ENCODE measurements at regions not wholly inside any gene's neighbourhood (a gene's known extent, or its start where the extent isn't known, plus 50 kb on each side); places are given as distances from the start of the nearest gene placed in this dataset.
A peak's percentile ranks its signal among the peaks of the same experiment; 100 is the strongest.

GRCh38 chr20:57896563-57896962 lies 186.7 kb upstream of the PMEPA1 start:
- Histone ChIP-seq H3K27ac (no peak overlapping the region), H3K4me3 (ENCODE audit: low read depth, low read length) (no peak overlapping the region), H3K27me3 (ENCODE audit: insufficient read depth, low read depth, severe bottlenecking) (no peaks in the 10 kb centered on the region), H3K9me3 (ENCODE audit: severe bottlenecking) (no peaks in the 10 kb centered on the region), H3K36me3 (no peaks in the 10 kb centered on the region)
- TF ChIP-seq, protein P1, sequence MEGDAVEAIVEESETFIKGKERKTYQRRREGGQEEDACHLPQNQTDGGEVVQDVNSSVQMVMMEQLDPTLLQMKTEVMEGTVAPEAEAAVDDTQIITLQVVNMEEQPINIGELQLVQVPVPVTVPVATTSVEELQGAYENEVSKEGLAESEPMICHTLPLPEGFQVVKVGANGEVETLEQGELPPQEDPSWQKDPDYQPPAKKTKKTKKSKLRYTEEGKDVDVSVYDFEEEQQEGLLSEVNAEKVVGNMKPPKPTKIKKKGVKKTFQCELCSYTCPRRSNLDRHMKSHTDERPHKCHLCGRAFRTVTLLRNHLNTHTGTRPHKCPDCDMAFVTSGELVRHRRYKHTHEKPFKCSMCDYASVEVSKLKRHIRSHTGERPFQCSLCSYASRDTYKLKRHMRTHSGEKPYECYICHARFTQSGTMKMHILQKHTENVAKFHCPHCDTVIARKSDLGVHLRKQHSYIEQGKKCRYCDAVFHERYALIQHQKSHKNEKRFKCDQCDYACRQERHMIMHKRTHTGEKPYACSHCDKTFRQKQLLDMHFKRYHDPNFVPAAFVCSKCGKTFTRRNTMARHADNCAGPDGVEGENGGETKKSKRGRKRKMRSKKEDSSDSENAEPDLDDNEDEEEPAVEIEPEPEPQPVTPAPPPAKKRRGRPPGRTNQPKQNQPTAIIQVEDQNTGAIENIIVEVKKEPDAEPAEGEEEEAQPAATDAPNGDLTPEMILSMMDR (IDR thresholded peaks at IDR 0.05; ENCODE audit: low read depth, low read length) = no peak
- no peak for DNase-seq

DNA sequence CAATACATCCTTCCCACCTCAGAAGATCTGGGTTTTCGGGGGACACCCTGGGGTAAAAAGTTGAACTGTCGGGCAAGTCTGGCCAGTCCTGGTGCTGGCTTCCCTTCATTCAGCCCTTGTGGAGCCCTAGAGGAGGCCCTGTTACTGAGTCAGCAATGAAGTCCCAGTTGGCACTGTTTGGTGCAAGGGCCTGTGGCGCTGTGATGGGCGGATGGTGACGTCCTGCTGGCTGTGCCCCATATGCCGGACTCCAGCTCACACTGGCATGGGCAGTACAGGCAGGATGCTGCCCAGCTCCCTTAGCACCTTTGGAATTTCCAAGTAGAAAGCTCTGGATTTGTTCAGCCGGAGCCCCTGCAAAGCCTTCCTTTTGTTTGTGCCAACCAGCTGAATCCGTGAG lies 186.2 kb upstream of the PMEPA1 start:
- H3K27me3 ChIP-seq (ENCODE audit: insufficient read depth, low read depth, severe bottlenecking) = no peaks in the 10 kb centered on the region

DNA sequence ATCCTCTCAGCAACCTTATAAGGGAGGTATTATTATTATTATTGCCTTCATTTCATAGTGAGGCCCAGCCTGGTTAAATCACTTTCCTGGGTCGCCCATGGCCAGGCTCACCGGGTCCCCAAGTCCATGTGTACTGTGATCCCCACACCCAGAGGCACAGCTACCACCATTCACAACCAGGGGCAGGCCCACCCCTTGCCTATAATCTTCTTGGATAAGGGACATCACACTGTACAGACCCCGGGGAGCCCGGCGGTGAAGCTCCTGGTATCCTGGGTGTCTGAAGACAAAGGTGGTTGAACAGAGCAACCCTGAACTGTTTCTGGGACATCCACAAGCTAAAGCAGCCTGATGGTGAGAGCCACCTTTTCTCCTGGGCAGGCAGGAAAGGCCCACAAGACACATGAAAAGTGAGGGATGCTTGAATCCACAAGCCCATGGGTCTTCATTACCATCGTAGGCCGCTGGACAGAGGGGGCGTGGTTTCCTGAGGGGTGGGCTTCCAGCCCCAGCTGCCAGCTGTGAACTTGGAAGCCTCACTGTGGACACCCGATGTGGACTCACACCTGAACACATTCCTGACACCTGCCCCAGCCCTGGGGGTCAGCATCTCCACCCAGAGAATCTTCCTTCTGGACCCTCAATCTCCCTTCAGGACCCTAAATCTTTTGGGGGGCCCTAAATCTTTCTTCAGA lies 185.5 kb upstream of the PMEPA1 start:
- Histone ChIP-seq H3K4me3 (ENCODE audit: low read depth, low read length) (no peak overlapping the region), H3K27ac (no peak overlapping the region), H3K36me3 (no peaks in the 10 kb centered on the region), H3K27me3 (ENCODE audit: insufficient read depth, low read depth, severe bottlenecking) (no peaks in the 10 kb centered on the region), H3K9me3 (ENCODE audit: severe bottlenecking) (no peaks in the 10 kb centered on the region)
- DNase-seq = no peak
- TF ChIP-seq, protein P1 (IDR thresholded peaks at IDR 0.05; ENCODE audit: low read depth, low read length) = no peak

More for the DNA sequence above, 186.2 kb upstream of the PMEPA1 start:
- Histone ChIP-seq H3K9me3 (ENCODE audit: severe bottlenecking) (no peaks in the 10 kb centered on the region), H3K4me3 (ENCODE audit: low read depth, low read length) (no peak overlapping the region), H3K27ac (no peak overlapping the region), H3K36me3 (no peaks in the 10 kb centered on the region)
- TF ChIP-seq, protein P1 (IDR thresholded peaks at IDR 0.05; ENCODE audit: low read depth, low read length) = no peak
- DNase-seq = no peak

DNA sequence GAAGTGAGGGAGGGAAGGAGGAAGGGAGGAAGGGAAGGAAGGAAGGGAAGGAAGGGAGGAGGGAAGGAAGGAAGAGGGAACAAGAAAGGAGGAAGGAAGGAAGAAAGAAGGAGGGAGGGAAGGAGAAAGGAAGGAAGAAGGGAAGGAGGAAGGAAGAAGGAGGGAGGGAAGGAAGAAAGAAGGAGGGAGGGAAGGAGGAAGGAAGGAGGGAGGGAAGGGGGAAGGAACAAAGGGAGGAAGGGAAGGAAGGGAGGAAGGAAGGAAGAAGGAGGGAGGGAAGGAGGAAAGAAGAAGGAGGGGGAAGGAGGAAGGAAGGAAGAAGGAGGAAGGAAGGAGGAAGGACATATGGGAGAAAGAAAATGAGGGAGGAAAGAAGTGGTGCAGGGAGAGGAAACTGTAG lies 184.7 kb upstream of the PMEPA1 start:
- H3K27me3 ChIP-seq (ENCODE audit: insufficient read depth, low read depth, severe bottlenecking) = no peaks in the 10 kb centered on the region
- no peak overlapping the region for H3K4me3 ChIP-seq (ENCODE audit: low read depth, low read length)
- TF ChIP-seq, protein P1 (IDR thresholded peaks at IDR 0.05; ENCODE audit: low read depth, low read length) = no peak
- DNase-seq = no peak
- H3K9me3 ChIP-seq (ENCODE audit: severe bottlenecking) = no peaks in the 10 kb centered on the region
- H3K27ac ChIP-seq = peak overlapping the region; percentile 74
- H3K36me3 ChIP-seq = no peaks in the 10 kb centered on the region

DNA sequence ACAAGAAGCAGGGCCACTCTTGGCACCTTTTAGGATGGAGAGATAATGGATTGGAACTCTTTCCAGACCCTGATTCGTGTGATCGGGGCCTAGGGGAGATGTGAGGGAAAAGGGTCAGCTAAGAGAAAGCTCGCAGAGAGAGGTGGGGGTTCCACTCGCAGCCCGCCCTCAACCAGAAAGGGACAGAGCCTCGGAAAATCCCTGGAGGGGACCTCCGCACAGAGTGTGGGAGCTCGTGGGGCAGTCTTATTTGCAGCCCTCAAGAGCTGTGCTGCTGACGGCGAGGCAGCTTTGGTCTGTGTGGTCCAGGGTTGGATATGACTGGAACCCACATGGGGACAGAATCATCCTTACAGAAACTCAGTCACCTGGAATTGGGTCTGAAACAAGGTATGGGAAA lies 184.3 kb upstream of the PMEPA1 start:
- no peak for DNase-seq
- Histone ChIP-seq H3K4me3 (ENCODE audit: low read depth, low read length) (no peak overlapping the region), H3K36me3 (no peaks in the 10 kb centered on the region), H3K27me3 (ENCODE audit: insufficient read depth, low read depth, severe bottlenecking) (no peaks in the 10 kb centered on the region), H3K27ac (peak overlapping the region; percentile 74), H3K9me3 (ENCODE audit: severe bottlenecking) (no peaks in the 10 kb centered on the region)
- TF ChIP-seq, protein P1 (IDR thresholded peaks at IDR 0.05; ENCODE audit: low read depth, low read length) = no peak

Data from WERI-Rb-1 (cell line).